ENCODE measurements at regions not wholly inside any gene's neighbourhood (a gene's known extent, or its start where the extent isn't known, plus 50 kb on each side); places are given as distances from the start of the nearest gene placed in this dataset.

DNA sequence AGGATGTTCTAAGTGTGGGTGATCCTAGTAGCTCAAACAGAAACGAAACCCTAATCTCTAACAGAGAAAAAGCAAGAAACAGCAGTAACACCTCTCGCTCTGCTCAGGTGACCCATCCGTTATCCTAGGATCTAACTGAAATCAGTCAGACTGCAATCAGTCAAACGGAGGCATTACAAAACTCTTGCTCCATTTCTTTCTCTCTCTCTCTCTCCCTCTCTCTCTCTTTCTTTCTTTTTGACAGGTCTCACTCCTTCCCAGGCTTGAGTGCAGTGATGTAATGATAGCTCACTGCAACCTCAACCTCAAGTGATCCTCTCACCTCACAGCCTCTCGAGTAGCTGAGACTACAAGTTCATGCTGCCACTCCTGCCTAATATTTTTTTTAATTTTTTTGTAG lies 1283.5 kb upstream of the CELF2 start:
- no peak for DNase-seq (ENCODE audit: low spot score)
- ATAC-seq (ENCODE audit: low FRiP score) = no peak
- no peak for TF ChIP-seq CTCF (IDR thresholded peaks at IDR 0.05)

DNA sequence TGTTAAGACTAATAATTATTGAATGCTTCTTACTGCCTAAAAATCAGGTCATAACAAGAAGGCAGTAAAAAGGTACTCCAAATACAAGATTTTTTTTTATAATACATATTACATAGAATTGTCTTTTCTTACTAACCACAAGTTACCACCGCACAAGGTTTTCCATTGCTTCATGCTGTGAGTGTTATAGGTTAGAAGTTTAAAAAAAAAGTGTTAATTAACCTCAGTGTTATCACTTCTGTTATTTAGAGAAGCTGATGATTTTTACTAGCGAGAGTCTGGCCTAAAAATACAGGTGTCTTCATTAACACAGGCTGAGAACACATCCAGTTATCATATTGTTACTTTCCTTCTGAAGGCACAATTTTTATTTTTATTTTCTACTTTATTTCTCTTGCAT lies 1281.9 kb upstream of the CELF2 start:
- no peak for ATAC-seq (ENCODE audit: low FRiP score)
- TF ChIP-seq CTCF (IDR thresholded peaks at IDR 0.05) = no peak
- no peak for DNase-seq (ENCODE audit: low spot score)

GRCh38 chr10:9743639-9744038 lies 1274.0 kb upstream of the CELF2 start:
- ATAC-seq (ENCODE audit: low FRiP score) = no peak
- TF ChIP-seq CTCF (IDR thresholded peaks at IDR 0.05) = no peak
- DNase-seq (ENCODE audit: low spot score) = no peak

DNA sequence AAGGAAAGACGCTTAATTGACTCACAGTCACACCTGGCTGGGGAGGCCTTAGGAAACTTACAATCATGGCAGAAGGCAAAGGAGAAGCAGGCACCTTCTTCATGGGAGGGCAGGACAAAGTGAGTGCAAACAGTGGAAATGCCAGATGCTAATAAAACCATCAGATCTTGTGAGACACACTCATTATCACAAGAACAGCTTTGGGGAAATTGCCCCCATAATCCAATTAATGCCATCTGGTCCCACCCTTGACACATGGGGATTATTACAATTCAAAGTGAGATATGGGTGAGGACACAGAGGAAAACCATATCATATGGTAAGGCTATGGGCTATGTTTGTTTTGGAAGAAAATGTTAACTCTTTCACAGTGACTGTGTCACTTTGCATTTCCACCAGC lies 1272.5 kb upstream of the CELF2 start:
- DNase-seq (ENCODE audit: low spot score) (no peak), ATAC-seq (ENCODE audit: low FRiP score) (no peak)
- TF ChIP-seq CTCF (IDR thresholded peaks at IDR 0.05) = no peak

DNA sequence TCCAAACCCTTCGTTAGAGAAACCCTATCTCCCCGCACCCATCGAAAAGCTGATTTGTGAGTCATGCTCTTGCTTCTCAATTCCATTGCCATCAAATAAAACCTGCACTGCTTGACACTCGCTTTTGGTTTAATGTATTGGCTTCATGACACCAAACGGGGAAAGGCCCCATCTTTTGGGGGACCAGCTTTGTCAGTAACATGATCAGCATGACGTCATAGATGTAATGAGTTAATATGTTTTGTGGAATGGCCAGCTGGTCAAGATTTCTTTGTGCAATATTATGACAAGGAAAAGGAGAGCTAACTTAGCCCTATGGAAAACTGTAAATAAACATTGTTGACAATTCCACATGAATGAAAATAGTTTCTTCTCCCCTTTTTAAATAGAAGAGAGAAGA lies 1260.5 kb upstream of the CELF2 start:
- DNase-seq (ENCODE audit: low spot score) (no peak), ATAC-seq (ENCODE audit: low FRiP score) (no peak)
- TF ChIP-seq CTCF (IDR thresholded peaks at IDR 0.05) = no peak

- TF ChIP-seq CTCF (IDR thresholded peaks at IDR 0.05) = no peak
- ATAC-seq (ENCODE audit: low FRiP score) (no peak), DNase-seq (ENCODE audit: low spot score) (no peak)
Observed at GRCh38 chr10:9759596-9759995, 1258.1 kb upstream of the CELF2 start.

- DNase-seq (ENCODE audit: low spot score) = no peak
- no peak for TF ChIP-seq CTCF (IDR thresholded peaks at IDR 0.05)
- no peak for ATAC-seq (ENCODE audit: low FRiP score)
Observed at GRCh38 chr10:9762966-9763656, 1254.6 kb upstream of the CELF2 start.
